HG03469 (cell line): ENCODE measurements at regions not wholly inside any gene's neighbourhood (a gene's known extent, or its start where the extent isn't known, plus 50 kb on each side); places are given as distances from the start of the nearest gene placed in this dataset.

ENCODE experiments used
- ATAC-seq: cut with Tn5 transposase; IDR thresholded peaks from one replicate; pipeline ENCODE4 v1.9.1; 2021; ENCODE audit warnings: mild to moderate bottlenecking, moderate library complexity, moderate number of reproducible peaks; ENCODE audit not compliant: unreplicated experiment

- ATAC-seq = no peak
These were observed 353.8 kb downstream of the TMEM135 start for GRCh38 chr11:87391496-87391895.

DNA sequence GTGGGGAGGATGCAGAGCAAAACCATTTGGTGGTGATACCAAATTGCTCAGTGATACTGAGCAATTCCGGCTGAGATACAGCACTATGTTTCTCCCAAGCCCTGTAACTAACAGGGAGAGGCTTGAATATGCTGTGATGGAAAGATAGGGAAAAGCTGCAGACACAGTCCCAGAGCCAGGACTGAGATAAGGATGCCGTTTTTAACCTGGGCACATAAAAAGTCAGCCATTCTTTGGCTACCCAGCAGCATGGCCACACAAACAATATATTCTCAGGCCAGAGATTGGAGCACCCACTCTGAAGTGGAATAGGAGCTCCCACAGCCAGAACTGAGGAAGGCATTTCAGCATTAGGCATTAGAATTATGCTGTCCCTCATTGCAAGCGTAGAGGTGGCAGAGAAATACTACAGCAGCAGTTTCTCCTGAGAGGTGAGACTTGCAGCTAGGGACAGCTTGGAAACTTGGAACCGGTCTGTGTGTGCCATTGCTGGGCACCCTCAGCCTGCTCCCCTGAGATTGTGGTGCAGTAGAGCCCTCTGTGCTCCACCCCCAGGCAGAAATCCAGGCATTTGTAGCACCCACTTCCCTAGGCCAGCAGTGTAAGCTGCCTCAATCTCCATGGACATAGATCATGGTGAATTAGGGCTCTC is 346.5 kb downstream of the TMEM135 start:
- no peak for ATAC-seq

DNA sequence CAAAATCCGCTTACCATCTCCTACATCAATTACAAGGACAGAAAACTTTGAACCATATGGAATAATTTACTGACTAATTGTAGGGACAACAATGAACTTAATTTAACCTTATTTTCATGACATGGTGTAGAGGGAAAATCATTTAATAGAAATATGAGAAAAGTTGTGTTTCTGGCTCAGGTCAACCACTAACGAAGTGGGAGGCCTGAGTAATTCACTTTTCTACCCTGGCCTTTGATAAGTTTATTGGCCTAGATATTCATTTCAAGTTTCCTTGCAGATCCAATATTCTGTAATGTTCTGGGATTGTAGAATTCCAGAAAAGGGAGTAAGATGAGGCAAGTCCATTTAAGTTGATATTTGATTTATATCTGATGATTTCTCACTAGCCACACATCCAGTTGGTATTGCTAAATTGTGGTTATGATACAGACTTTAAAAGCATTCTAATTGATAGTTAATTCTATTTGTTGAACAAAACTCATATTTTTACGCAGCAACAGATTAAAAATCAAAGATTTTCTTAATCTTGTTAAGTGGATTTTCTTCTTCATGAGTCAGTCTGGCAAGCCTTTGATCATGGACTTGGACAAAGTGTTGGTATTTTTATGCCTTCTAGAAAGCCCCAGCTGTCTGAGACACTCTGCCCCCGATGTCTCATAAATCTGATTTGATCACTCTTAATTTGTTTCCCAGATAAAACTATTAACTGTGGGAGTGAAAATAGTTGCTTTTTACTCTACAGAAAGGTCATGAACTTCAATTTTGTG is 336.5 kb downstream of the TMEM135 start:
- no peak for ATAC-seq
